Fibroblast of skin of scalp (primary cell): ENCODE measurements at regions not wholly inside any gene's neighbourhood (a gene's known extent, or its start where the extent isn't known, plus 50 kb on each side); places are given as distances from the start of the nearest gene placed in this dataset.

Experiments
- DNase-seq: peaks from one replicate; pipeline ENCODE4 v3.0.0-alpha.2; 2013

DNA sequence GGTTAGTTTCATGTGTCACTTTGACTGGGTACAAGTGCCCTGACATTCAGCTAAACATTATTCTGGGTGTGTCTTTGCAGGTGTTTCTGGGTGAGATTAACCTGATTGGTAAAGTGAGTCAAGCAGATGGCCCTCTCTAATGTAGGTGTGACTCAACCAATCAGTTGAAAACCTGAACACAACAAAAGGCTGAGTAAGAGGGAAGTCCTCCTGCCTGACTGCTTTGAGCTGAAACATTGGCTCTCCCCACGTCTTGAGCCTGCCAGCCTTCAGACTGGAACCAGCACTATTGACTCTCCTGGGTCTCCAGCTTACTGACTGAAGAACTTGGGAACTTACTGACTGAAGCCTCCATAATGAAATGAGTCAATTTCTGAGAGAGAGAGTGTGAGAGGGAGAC is 70.0 kb upstream of the C21orf91 start:
- DNase-seq, result no peak

DNA sequence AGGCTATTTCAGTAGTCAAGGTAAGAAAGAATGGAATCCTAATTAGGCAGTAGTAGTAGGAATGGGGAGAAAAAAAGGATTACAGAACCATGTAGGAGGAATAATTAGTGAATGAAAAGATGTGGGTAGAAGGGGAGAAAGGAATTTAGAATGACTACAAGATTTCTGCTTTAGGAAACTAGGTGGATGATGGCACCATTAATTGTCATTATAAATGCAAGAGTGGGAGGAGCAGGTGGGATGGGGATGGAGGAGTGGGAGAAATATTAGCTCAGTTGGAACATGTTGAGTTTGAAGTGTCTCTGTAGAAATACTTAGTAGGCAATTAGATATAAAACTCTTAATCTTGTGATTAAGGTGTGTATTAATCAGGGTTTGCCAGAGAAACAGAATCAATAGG is 50.0 kb upstream of the C21orf91 start:
- no peak for DNase-seq
